DND-41 (cell line): ENCODE measurements at regions not wholly inside any gene's neighbourhood (a gene's known extent, or its start where the extent isn't known, plus 50 kb on each side); places are given as distances from the start of the nearest gene placed in this dataset.

Experiments used
- CTCF ChIP-seq: IDR thresholded peaks from 2 replicates; pipeline ENCODE4 v1.5.1; 2012; ENCODE audit warnings: borderline replicate concordance, low read length, moderate library complexity, mild to moderate bottlenecking; ENCODE audit not compliant: poor library complexity, severe bottlenecking; ENCODE audit errors: extremely low read depth
- EZH2 ChIP-seq: IDR thresholded peaks from 3 replicates; pipeline ENCODE4 v1.6.1; 2012; ENCODE audit warnings: borderline replicate concordance, low read depth, mild to moderate bottlenecking, moderate library complexity, low read length, inconsistent platforms; ENCODE audit not compliant: severe bottlenecking

DNA sequence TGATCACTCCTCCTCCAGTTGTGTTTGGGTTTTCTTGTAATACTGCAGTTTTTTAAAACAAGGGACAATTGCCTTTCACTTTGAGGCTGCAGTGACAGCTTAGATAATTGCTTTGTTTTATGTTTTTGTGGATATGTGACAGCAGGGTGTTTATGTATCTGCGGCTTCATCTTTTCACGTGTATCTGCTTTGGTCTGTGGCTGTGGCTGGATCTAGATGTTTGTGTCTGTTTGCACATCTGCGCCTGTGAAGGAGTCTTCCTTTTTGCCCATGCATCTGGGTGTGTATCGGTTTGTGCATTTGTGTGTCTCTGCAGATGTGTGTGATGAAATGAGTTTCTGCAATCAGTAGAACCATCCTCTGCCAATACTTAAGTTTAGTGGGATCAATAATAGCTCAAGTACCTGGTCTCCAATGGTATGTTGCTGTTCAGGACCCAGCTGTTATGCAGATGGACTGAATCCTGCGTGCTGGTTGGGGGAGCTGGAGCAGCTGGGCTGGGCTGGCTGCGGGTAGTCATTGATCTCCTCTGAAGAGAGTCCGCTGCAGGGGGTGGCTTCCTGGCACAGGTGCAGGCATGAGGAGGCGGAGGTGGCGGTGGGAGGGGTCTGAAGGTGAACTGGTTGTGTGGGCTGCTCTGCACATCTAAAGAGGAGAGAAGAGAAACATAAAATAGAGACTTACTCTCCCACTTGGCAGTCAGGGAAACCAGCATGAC lies 390.3 kb downstream of the SH2D1A start:
- TF ChIP-seq CTCF (no peak), EZH2 (no peak)
